HepG2 (cell line): ENCODE measurements at regions not wholly inside any gene's neighbourhood (a gene's known extent, or its start where the extent isn't known, plus 50 kb on each side); places are given as distances from the start of the nearest gene placed in this dataset.
A peak's percentile ranks its signal among the peaks of the same experiment; 100 is the strongest.

Experiments
- CC2D1A ChIP-seq: sonication (generic); formaldehyde crosslinking; IDR thresholded peaks from 2 replicates; pipeline ENCODE4 v1.8.1; 2023; ENCODE audit warnings: mild to moderate bottlenecking, missing genetic modification reagents
- CEBPB ChIP-seq: IDR thresholded peaks from 2 replicates; pipeline ENCODE4 v1.6.1; 2011; ENCODE audit warnings: low read depth, low read length, improper control_type of control experiment, borderline replicate concordance
- CENPX ChIP-seq: sonication (generic); formaldehyde crosslinking; IDR thresholded peaks from 2 replicates; pipeline ENCODE4 v1.9.0; 2021; ENCODE audit warnings: mild to moderate bottlenecking, missing genetic modification reagents, moderate library complexity
- EED ChIP-seq: sonication (generic); formaldehyde crosslinking; IDR thresholded peaks from 2 replicates; pipeline ENCODE4 v1.5.0; 2020; ENCODE audit warnings: mild to moderate bottlenecking, missing genetic modification reagents
- ELF1 ChIP-seq: sonication (generic); formaldehyde crosslinking; IDR thresholded peaks from 2 replicates; pipeline ENCODE4 v1.4.0; 2020; ENCODE audit warnings: missing genetic modification reagents
- EP300 ChIP-seq, 3 experiments: sonication (generic) in 1 of 3; formaldehyde crosslinking in 1 of 3; IDR thresholded peaks; 2 replicates each; pipeline versions ENCODE4 v1.5.1 to v1.6.1; 2011 to 2020; ENCODE audit warnings: low read depth in 2 of 3, low read length in 2 of 3, borderline replicate concordance in 1 of 3, improper control_type of control experiment in 1 of 3, mild to moderate bottlenecking in 1 of 3, missing genetic modification reagents in 1 of 3, moderate library complexity in 1 of 3
- GPN1 ChIP-seq: sonication (generic); formaldehyde crosslinking; IDR thresholded peaks from 2 replicates; pipeline ENCODE4 v1.5.1; 2020; ENCODE audit warnings: missing genetic modification reagents, borderline replicate concordance
- HNF4A ChIP-seq: sonication (generic); formaldehyde crosslinking; IDR thresholded peaks from 2 replicates; pipeline ENCODE4 v1.4.0; 2020; ENCODE audit warnings: missing genetic modification reagents
- IKZF4 ChIP-seq: sonication (generic); formaldehyde crosslinking; IDR thresholded peaks from 2 replicates; pipeline ENCODE4 v1.5.1; 2020; ENCODE audit warnings: borderline replicate concordance, mild to moderate bottlenecking, low read depth, missing genetic modification reagents; ENCODE audit errors: not compliant biosample characterization
- JARID2 ChIP-seq: sonication (generic); formaldehyde crosslinking; IDR thresholded peaks from 2 replicates; pipeline ENCODE4 v1.8.1; 2023; ENCODE audit warnings: missing genetic modification reagents, inconsistent platforms; ENCODE audit not compliant: insufficient replicate concordance
- JUN ChIP-seq: sonication (generic); formaldehyde crosslinking; IDR thresholded peaks from 2 replicates; pipeline ENCODE4 v1.4.0; 2020; ENCODE audit warnings: mild to moderate bottlenecking, missing genetic modification reagents
- KDM1A ChIP-seq: IDR thresholded peaks from 2 replicates; pipeline ENCODE4 v1.6.1; 2016; ENCODE audit warnings: missing compliant biosample characterization
- KLF15 ChIP-seq: sonication (generic); formaldehyde crosslinking; IDR thresholded peaks from 2 replicates; pipeline ENCODE4 v1.8.1; 2023; ENCODE audit warnings: borderline replicate concordance, mild to moderate bottlenecking, inconsistent platforms, missing genetic modification reagents, mixed read lengths
- MATR3 ChIP-seq: sonication (generic); formaldehyde crosslinking; IDR thresholded peaks from 2 replicates; pipeline ENCODE4 v1.4.0; 2020; ENCODE audit warnings: missing genetic modification reagents
- PPARG ChIP-seq: conservative IDR thresholded peaks from 2 replicates; pipeline ENCODE4 v1.6.1; 2016; ENCODE audit warnings: missing biosample characterization, missing genetic modification reagents
- RAD21 ChIP-seq: fragments of 450-650 bp; formaldehyde crosslinking; IDR thresholded peaks from 2 replicates; pipeline ENCODE4 v1.5.0; 2020; ENCODE audit warnings: mild to moderate bottlenecking
- SP2 ChIP-seq: sonication (generic); formaldehyde crosslinking; IDR thresholded peaks from 2 replicates; pipeline ENCODE4 v1.5.1; 2020; ENCODE audit warnings: mild to moderate bottlenecking, missing genetic modification reagents
- ZNF160 ChIP-seq: sonication (generic); formaldehyde crosslinking; IDR thresholded peaks from 2 replicates; pipeline ENCODE4 v1.8.0; 2022; ENCODE audit warnings: mild to moderate bottlenecking, inconsistent platforms, missing genetic modification reagents
- ZNF260 ChIP-seq: sonication (generic); formaldehyde crosslinking; IDR thresholded peaks from 2 replicates; pipeline ENCODE4 v1.4.0; 2020; ENCODE audit warnings: missing genetic modification reagents, low read depth, mild to moderate bottlenecking, borderline replicate concordance
- ZNF431 ChIP-seq: sonication (generic); formaldehyde crosslinking; IDR thresholded peaks from 2 replicates; pipeline ENCODE4 v1.9.0; 2022; ENCODE audit warnings: missing genetic modification reagents, low read depth, mild to moderate bottlenecking, borderline replicate concordance
- ZNF446 ChIP-seq: sonication (generic); formaldehyde crosslinking; IDR thresholded peaks from 2 replicates; pipeline ENCODE4 v1.5.0; 2020; ENCODE audit warnings: mild to moderate bottlenecking, missing genetic modification reagents
- ZNF589 ChIP-seq: sonication (generic); formaldehyde crosslinking; conservative IDR thresholded peaks from 2 replicates; pipeline ENCODE4 v1.8.0; 2022; ENCODE audit warnings: mild to moderate bottlenecking, moderate library complexity, missing genetic modification reagents
- ZNF687 ChIP-seq: sonication (generic); formaldehyde crosslinking; IDR thresholded peaks from 2 replicates; pipeline ENCODE4 v1.5.1; 2020; ENCODE audit warnings: mild to moderate bottlenecking, missing genetic modification reagents, moderate library complexity
- ZNF737 ChIP-seq: sonication (generic); formaldehyde crosslinking; IDR thresholded peaks from 2 replicates; pipeline ENCODE4 v1.5.0; 2020; ENCODE audit warnings: missing genetic modification reagents, mild to moderate bottlenecking, borderline replicate concordance
- ZNF850 ChIP-seq: sonication (generic); formaldehyde crosslinking; conservative IDR thresholded peaks from 2 replicates; pipeline ENCODE4 v1.9.0; 2021; ENCODE audit warnings: mild to moderate bottlenecking, missing genetic modification reagents
- TF ChIP-seq, protein P1 (sequence below): sonication (generic); formaldehyde crosslinking; IDR thresholded peaks from 2 replicates; pipeline ENCODE4 v1.8.1; 2023; ENCODE audit warnings: mild to moderate bottlenecking, missing genetic modification reagents

GRCh38 chr17:72569148-72569946 lies 448.5 kb downstream of the SOX9 start (continued):
- TF ChIP-seq ZNF589 (no peak), KLF15 (CRISPR knock-in tag) (no peak), ZNF446 (CRISPR knock-in tag) (no peak), ZNF431 (CRISPR knock-in tag) (no peak), JUN (CRISPR knock-in tag) (no peak), ZNF737 (CRISPR knock-in tag) (no peak), EP300 (IDR thresholded peaks at IDR 0.05; ENCODE audit: low read depth in 2 of 2, low read length in 2 of 2) (no peak), EP300 (CRISPR knock-in tag; IDR thresholded peaks at IDR 0.05; ENCODE audit: borderline replicate concordance) (no peak), GPN1 (CRISPR knock-in tag) (no peak), ZNF160 (CRISPR knock-in tag) (no peak), JARID2 (CRISPR knock-in tag) (no peak), CEBPB (no peak), IKZF4 (CRISPR knock-in tag) (no peak), PPARG (CRISPR knock-in tag) (no peak), SP2 (no peak), EED (CRISPR knock-in tag) (no peak), HNF4A (CRISPR knock-in tag) (peak; percentile 43; the same call in 1 of the 2 replicates), KDM1A (CRISPR knock-in tag) (no peak), MATR3 (no peak), CENPX (no peak), RAD21 (CRISPR knock-in tag) (0 out of 2 replicates have a peak, but pooled peaks have one; percentile 14), ELF1 (CRISPR knock-in tag) (no peak), ZNF850 (CRISPR knock-in tag) (no peak), CC2D1A (CRISPR knock-in tag) (no peak), ZNF687 (CRISPR knock-in tag) (peak; percentile 76), ZNF260 (CRISPR knock-in tag) (no peak)
- TF ChIP-seq, protein P1, sequence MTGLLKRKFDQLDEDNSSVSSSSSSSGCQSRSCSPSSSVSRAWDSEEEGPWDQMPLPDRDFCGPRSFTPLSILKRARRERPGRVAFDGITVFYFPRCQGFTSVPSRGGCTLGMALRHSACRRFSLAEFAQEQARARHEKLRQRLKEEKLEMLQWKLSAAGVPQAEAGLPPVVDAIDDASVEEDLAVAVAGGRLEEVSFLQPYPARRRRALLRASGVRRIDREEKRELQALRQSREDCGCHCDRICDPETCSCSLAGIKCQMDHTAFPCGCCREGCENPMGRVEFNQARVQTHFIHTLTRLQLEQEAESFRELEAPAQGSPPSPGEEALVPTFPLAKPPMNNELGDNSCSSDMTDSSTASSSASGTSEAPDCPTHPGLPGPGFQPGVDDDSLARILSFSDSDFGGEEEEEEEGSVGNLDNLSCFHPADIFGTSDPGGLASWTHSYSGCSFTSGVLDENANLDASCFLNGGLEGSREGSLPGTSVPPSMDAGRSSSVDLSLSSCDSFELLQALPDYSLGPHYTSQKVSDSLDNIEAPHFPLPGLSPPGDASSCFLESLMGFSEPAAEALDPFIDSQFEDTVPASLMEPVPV, result no peak; the same call in 1 of the 2 replicates
